HG03354 (cell line): ENCODE measurements at regions not wholly inside any gene's neighbourhood (a gene's known extent, or its start where the extent isn't known, plus 50 kb on each side); places are given as distances from the start of the nearest gene placed in this dataset.

Experiments
- ATAC-seq: cut with Tn5 transposase; IDR thresholded peaks from one replicate; pipeline ENCODE4 v1.9.1; 2021; ENCODE audit warnings: mild to moderate bottlenecking; ENCODE audit not compliant: unreplicated experiment, poor library complexity, severe bottlenecking

DNA sequence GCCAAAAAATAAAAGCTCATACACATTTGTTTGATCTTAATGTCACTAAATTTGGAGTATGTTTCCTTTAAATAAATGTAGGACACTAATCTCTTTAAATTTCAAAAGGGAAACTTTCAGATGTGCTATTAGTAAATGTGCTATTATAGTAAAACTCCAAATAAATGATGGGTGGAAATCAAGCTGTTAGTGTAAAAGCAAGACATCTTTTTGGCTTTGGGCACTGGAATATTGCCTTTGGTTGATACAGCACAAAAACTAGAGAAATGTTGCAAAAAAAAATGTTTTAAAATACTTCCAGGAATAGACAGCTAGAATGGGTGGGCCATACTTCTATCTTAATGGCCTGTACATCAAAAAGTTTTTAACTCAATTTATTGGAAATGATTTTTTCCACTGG, 151.6 kb downstream of the FBXO8 start:
- ATAC-seq: no peak

- no peak for ATAC-seq
Observed at GRCh38 chr4:174122705-174123104, 160.8 kb downstream of the FBXO8 start.

- peak; percentile 64 for ATAC-seq
Observed at GRCh38 chr4:174120446-174121295, 162.8 kb downstream of the FBXO8 start.

- no peak for ATAC-seq
Observed at GRCh38 chr4:174119830-174120229, 163.6 kb downstream of the FBXO8 start.

DNA sequence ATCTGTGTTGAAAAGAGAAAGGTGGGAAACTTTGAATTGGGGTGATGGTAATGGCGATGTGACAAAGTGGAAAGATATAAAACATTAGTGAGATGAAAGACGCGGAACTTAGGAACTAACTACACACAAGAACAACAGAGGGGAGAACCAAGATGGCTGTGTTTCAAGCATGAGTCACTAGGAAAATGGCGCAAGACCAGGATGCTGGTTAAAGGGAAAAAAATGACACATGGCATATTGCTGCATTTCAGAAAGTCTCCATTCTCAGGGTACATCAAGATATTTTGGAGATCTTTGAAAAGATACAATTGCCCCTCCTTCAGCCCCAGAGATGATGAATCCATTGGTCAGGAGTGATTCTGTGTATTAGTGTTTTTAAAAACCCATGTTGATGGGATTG, 164.4 kb downstream of the FBXO8 start:
- ATAC-seq: no peak

DNA sequence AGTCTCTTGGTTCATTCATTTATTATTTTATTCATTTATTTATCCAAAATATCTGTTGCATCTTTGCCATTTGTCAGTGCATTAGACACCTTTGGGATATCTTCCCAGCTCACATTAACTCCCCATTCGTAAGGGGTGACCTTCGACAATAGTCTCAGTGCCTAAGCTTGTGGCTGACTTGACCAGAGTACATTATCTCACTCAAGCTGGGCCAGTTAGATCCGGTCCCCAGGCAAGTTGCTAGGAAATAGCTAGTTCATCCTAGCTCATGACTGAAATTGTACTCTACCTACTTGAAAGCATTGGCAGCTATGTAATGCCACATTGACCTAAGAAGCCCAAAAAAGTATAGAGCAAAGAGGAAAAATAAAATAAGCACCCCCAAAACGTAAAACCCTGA, 165.3 kb downstream of the FBXO8 start:
- ATAC-seq: no peak

GRCh38 chr4:174117445-174117844, 166.0 kb downstream of the FBXO8 start:
- no peak for ATAC-seq

GRCh38 chr4:174116021-174116420, 167.4 kb downstream of the FBXO8 start:
- ATAC-seq: no peak

GRCh38 chr4:174111422-174111821, 172.0 kb downstream of the FBXO8 start:
- ATAC-seq: no peak

DNA sequence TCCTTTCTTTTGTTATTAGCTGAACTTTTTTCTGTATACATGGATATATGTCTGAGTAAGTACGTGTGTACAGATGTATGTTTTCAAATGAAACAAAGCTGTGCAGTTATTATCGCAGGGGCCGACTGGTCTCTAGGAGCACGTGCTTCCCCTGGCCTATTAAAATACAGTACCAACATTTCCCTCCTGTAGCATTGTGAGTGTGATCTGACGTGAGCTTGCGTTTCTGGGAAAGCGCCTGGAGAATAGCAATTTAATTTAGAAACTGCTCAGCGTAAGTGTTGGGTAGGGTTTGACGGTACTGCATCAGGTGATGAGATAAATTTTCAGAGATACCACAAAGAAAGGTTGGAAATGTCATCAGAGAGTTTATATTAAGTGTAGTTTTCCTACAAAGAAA, 173.3 kb downstream of the FBXO8 start:
- ATAC-seq: no peak

- no peak for ATAC-seq
Observed at GRCh38 chr4:174107746-174108354, 175.6 kb downstream of the FBXO8 start.

DNA sequence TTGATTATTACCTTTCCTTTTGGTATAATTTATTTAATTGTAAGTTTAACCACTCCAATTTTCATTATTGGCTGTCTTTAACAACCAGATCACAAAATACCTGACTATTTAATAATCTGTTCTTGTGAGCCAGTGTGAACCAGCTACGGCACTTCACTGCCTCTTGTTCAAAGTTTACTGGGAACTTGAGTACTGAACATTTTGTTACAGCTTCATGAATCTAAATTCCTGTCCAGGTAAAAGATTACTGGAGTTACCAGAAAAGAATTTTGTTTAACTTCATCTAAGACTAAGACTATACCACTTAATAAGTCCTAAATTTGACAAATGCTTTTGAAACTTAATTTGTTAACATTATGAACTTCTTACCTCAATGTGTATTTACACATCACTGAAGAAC, 178.3 kb downstream of the FBXO8 start:
- no peak for ATAC-seq

- no peak for ATAC-seq
Observed at GRCh38 chr4:174100910-174101309, 182.6 kb downstream of the FBXO8 start.

DNA sequence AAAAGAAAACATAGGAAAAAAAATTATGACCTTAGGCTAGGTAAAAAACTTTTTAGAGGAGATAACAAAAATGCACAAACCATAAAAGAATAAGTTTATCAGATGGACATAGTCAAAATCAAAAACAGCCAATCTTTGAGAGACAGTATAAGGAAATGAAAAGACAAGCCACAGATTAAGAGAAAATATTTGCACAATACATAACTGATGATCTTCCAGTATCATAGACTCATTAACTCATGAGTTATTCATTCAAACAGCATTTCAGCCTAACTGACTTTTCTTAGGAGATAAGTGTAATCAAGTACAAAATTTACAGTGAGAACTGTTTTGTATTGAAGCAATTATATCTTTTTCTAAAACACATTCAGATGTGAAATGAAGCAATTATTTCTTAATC, 183.8 kb downstream of the FBXO8 start:
- peak; percentile 73 for ATAC-seq

- ATAC-seq: no peak
Observed at GRCh38 chr4:174096999-174097398, 186.5 kb downstream of the FBXO8 start.

DNA sequence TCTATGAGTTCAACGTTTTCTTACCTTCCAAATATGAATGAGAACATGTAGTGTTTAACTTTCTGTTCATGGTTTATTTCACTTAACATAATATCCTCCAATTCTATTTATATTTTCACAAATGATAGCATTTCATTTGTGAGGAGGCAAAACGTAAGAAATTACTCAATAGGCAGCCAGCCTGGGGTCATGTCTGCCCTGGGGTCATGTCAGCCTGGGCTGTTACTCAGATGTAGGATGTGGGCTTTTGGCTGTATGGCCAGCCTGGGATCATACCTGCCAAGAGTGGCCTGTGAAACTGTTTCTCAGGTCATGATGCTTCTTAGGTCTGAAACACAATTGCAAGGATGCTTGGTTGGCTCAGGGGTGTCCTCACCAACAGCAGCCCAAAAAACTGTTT, 187.0 kb downstream of the FBXO8 start:
- ATAC-seq: no peak

DNA sequence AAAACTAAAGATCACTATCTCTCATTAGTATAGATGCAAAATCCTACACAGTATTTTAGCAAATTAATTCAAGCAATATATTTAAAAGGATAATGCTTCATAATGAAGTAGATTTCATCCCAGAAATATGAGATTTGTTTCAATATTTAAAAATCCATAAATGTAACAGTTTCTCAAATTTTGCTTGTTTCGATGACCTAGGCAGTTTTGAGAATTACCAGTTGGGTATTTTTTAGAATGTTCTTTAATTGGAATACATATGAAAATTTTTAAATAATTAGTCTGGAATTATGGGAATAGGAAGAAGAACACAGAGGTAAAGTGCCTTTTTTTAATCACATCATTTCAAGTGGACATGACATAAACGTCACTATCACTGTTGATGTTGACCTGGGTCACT, 192.3 kb downstream of the FBXO8 start:
- ATAC-seq: no peak

DNA sequence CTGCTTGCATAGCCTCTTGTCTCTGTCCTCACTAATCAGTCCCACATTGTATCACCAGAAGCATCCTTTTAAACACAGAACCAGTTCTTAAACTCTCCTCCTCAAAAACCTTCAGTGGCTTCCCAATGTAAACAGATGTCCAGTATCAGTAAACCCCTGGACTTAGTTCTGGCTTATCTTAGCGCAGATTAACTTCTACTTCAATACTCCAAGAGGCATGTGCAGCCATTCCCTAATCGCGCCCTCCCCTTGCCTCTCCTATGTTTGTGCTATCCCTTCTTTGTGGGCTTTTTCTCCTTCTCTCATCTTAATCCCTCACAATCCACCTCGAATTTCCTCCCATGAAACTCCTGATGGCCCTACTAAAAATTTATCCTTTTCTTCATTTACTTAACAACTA, 193.8 kb downstream of the FBXO8 start:
- no peak for ATAC-seq

DNA sequence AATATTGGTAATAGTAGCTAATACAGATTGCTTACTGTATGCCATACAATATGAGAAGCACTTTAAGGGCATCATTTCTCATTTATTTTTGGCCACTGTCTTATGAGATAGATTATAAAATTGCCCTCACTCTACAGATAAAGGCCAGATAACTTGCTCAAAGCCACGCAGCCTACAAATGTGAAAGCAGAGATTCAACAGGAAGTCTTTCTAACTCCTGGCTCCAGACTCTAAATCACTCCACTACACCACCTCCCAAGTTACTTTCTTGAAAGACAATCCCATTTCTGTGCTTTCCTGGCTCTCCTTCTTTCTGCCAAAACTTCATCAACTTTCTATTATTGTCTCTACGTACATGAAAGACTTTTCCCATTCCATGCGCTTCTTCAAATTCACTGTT, 194.7 kb downstream of the FBXO8 start:
- no peak for ATAC-seq

DNA sequence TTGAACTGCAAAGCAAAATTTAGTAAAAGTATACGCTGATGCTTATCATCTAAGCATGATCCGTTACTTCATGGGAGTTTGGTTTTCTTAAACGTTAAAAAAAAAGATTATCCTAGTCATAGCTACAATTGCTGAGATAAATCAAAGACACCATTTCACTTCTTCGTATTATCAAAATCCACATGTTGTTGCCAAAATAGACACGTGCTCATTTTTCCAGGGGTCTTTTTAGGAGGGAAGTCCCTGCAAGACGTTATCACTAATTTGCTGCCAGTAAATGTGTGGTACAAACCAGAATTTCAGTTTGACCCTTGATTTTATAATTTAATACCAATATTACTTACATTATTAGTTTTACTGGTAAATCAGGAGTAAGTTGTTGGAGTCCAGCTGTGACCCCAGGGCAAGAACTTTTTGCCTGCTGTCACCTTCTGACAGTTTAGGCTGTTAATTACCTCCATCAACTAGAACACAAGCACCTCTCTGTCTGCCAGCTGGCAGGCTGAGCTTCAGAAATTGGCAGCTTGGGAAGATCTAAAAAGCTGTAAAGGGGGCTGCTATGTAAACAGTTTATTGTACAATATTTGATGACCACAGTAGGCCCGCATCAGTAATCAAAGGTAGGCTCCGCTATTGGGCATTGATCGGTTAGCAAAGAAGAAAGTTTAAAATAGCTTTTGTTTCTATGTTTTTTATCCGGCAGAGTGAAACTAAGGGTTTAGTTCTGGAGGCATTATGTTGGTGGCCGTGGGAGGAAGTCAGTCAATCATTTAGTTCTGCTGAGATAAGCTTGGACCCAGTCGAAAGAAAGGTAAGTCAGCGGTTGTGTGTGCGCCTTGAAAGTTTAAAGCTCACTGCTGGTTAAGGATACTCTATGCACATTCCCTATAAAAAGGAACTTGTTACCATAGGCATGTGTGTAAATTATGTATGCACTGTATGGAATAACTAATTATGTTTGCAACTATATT, 196.4 kb downstream of the FBXO8 start:
- ATAC-seq: no peak
